Frontal cortex (tissue), 4 donors: ENCODE measurements at regions not wholly inside any gene's neighbourhood (a gene's known extent, or its start where the extent isn't known, plus 50 kb on each side); places are given as distances from the start of the nearest gene placed in this dataset. TPM values are rescaled to one million over a fixed set of nuclear protein-coding genes. Genes with fewer than 3 reads are reported as not detected.

Source experiments
- DNase-seq, 2 donors: peaks; one replicate each; pipeline ENCODE4 v3.0.0; 2012; ENCODE audit warnings: low spot score in 2 of 2
- FAIRE-seq: peaks from 2 replicates; lab custom pipeline; 2012; peaks lifted over from hg19 to GRCh38; lab: Jason Lieb, UNC
- small RNA-seq: library from RNA; depleted of rRNA; stranded (forward); fragments of <200 nt; gene quantifications from one replicate; pipeline ENCODE3, GENCODE V24; 2014
- donor health status: control.
- donor health status: control.
- donor health status: control.

- no peak for DNase-seq
- FAIRE-seq, result no peak
Measured at GRCh38 chr13:67318860-67319259, 88.7 kb upstream of the PCDH9 start.

GRCh38 chr13:67318398-67318797 lies 88.3 kb upstream of the PCDH9 start:
- FAIRE-seq (no peak), DNase-seq (no peak)

GRCh38 chr13:67314405-67314804 lies 84.3 kb upstream of the PCDH9 start:
- DNase-seq (no peak), FAIRE-seq (no peak)

GRCh38 chr13:67308004-67308772 lies 78.1 kb upstream of the PCDH9 start:
- FAIRE-seq, result no peak
- no peak for DNase-seq

- DNase-seq (no peak), FAIRE-seq (no peak)
Measured at GRCh38 chr13:67306742-67307141, 76.6 kb upstream of the PCDH9 start.

GRCh38 chr13:67303661-67304333 lies 73.7 kb upstream of the PCDH9 start:
- DNase-seq (no peak), FAIRE-seq (no peak)

GRCh38 chr13:67299751-67300150 lies 69.6 kb upstream of the PCDH9 start:
- no peak for FAIRE-seq

GRCh38 chr13:67299072-67299635 lies 69.0 kb upstream of the PCDH9 start:
- FAIRE-seq (no peak), DNase-seq (no peak)

More at GRCh38 chr13:67299751-67300150, 69.6 kb upstream of the PCDH9 start:
- no peak for DNase-seq

- no peak for DNase-seq
- FAIRE-seq, result no peak
Measured at GRCh38 chr13:67298297-67298696, 68.2 kb upstream of the PCDH9 start.

- DNase-seq (no peak), FAIRE-seq (no peak)
Measured at GRCh38 chr13:67296511-67296910, 66.4 kb upstream of the PCDH9 start.

- DNase-seq (no peak), FAIRE-seq (no peak)
Measured at GRCh38 chr13:67292886-67293285, 62.8 kb upstream of the PCDH9 start.

- FAIRE-seq (no peak), DNase-seq (no peak)
Measured at GRCh38 chr13:67285611-67286010, 55.5 kb upstream of the PCDH9 start.

- no peak for FAIRE-seq
Measured at GRCh38 chr13:67283637-67284036, 53.5 kb upstream of the PCDH9 start.

GRCh38 chr13:67281466-67281865 lies 51.3 kb upstream of the PCDH9 start:
- no peak for DNase-seq
- FAIRE-seq, result no peak

More at GRCh38 chr13:67283637-67284036, 53.5 kb upstream of the PCDH9 start:
- DNase-seq, result no peak

Small RNAs in the stretch of these regions (small RNA-seq; reads per million reads assigned to genes)
- gene RN7SL761P, result not detected
- not detected for gene RPL37P21
- not detected for gene RPS3AP52
- gene SNRPFP3, result not detected
